ENCODE measurements at regions not wholly inside any gene's neighbourhood (a gene's known extent, or its start where the extent isn't known, plus 50 kb on each side); places are given as distances from the start of the nearest gene placed in this dataset.

DNA sequence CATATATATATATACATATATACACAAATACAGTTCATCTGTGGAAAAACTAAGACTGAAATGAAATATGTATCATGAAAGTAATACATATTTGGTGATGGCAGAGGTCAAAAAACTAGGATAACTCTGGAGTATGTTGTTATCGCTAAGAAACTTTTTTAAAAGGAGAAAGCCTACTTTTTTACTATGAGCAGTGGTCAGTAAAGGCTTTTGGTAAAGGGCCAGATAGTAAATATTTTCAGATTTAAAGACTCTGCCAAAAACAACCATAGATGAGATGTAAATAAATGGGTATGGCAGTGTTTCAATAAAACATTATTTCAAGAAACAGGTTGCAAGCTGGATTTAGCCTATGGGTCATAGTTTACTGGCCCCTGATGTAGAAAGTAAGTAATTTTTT is 93.8 kb upstream of the TGFBR2 start:
- ATAC-seq (no peak), DNase-seq (no peak)
- H3K27me3 ChIP-seq: no peaks in the 10 kb centered on the region
- 14% methylated on average over 1 of the region's 1 CpG for WGBS (ENCODE audit: insufficient coverage, low coverage, low lambda C conversion rate, missing lambda C conversion rate)
- TF ChIP-seq, protein P1, sequence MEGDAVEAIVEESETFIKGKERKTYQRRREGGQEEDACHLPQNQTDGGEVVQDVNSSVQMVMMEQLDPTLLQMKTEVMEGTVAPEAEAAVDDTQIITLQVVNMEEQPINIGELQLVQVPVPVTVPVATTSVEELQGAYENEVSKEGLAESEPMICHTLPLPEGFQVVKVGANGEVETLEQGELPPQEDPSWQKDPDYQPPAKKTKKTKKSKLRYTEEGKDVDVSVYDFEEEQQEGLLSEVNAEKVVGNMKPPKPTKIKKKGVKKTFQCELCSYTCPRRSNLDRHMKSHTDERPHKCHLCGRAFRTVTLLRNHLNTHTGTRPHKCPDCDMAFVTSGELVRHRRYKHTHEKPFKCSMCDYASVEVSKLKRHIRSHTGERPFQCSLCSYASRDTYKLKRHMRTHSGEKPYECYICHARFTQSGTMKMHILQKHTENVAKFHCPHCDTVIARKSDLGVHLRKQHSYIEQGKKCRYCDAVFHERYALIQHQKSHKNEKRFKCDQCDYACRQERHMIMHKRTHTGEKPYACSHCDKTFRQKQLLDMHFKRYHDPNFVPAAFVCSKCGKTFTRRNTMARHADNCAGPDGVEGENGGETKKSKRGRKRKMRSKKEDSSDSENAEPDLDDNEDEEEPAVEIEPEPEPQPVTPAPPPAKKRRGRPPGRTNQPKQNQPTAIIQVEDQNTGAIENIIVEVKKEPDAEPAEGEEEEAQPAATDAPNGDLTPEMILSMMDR (IDR thresholded peaks at IDR 0.05): no peak
- no peak for TF ChIP-seq POLR2A (IDR thresholded peaks at IDR 0.05)
- H3K36me3 ChIP-seq: no peaks in the 10 kb centered on the region
- H3K9me3 ChIP-seq: no peaks in the 10 kb centered on the region
- H3K4me1 ChIP-seq: peaks cover 0 to 29% (median 4%) of the 10 kb centered on the region in 4 donors
- intact Hi-C loops (cut with DNase I): no loop called here
- H3K27ac ChIP-seq: no peak overlapping the region
- H3K4me3 ChIP-seq: no peak overlapping the region

DNA sequence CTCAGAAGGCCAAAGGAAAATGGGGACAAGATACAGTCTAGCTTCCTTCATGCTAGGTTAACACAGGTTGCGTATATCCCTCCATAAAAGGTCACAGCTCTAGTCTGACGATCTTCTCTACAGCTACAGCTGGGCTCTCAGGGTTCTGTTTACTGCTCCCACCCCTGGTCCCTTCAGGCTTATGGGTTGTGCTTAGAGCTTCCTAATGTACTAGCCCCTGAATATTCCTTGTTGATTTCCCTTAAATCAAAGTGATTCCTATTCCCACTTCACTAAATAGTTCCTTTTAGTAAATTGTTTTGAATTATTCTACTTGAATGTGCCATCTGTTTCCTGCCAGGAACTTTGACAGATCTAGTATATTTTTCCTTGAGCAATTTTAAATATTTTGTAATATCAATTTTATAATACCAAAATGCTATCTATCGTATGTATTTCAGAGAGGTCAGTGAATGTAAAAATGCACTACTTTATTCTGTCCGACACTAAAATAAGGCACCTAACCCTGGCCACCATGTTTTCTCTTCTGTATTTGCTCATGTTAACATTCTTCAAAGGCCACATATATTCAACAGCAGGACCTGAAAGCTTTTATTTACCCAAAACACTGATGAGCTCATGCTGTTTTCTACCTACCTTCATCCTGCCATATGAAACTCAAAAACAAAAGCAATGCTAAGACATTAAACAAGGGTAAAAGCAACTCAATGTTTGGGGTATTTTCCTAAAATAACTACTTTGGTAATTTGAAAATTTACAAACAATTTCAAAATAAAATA is 92.8 kb upstream of the TGFBR2 start:
- peaks cover 0 to 35% (median 6%) of the 10 kb centered on the region in 4 donors for H3K4me1 ChIP-seq
- WGBS (ENCODE audit: insufficient coverage, low coverage, low lambda C conversion rate, missing lambda C conversion rate): 87% methylated on average over 4 of the region's 4 CpGs
- TF ChIP-seq POLR2A (IDR thresholded peaks at IDR 0.05): no peak
- TF ChIP-seq, protein P1 (IDR thresholded peaks at IDR 0.05): no peak
- H3K36me3 ChIP-seq: no peaks in the 10 kb centered on the region
- intact Hi-C loops (cut with DNase I): no loop called here
- no peak overlapping the region for H3K27ac ChIP-seq
- H3K27me3 ChIP-seq: no peaks in the 10 kb centered on the region
- ATAC-seq (no peak), DNase-seq (no peak)
- H3K4me3 ChIP-seq: no peak overlapping the region
- no peaks in the 10 kb centered on the region for H3K9me3 ChIP-seq

DNA sequence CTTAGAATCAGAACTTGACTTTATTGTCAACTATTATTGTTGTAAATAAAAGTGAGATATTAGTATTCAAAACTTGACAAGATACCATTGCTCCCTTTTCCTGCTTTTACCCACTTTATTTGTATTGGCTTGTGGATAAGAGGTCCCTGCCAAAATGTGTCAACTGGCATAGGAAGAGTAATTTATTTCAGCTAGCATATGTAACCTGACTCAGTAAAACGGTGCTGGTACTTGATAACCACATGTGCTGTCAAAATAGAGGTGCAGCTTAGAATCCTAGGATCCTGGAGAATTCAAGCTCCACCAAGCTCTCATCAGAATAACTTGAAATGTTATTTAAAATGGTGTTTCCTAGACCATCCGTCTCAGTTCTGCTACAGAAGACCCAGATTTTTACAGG is 90.2 kb upstream of the TGFBR2 start:
- peak overlapping the region in 1 of 3 donors; percentile 7 for H3K27ac ChIP-seq
- WGBS (ENCODE audit: insufficient coverage, low coverage, low lambda C conversion rate, missing lambda C conversion rate): 21% methylated on average over 2 of the region's 2 CpGs
- H3K4me1 ChIP-seq: peaks cover 0 to 48% (median 11%) of the 10 kb centered on the region in 4 donors
- no peaks in the 10 kb centered on the region for H3K9me3 ChIP-seq
- H3K36me3 ChIP-seq: no peaks in the 10 kb centered on the region
- ATAC-seq (peak; percentile 28 to 49 (median 44)), DNase-seq (no peak)
- intact Hi-C loops (cut with DNase I): no loop called here
- no peak overlapping the region for H3K4me3 ChIP-seq
- no peaks in the 10 kb centered on the region for H3K27me3 ChIP-seq
- no peak for TF ChIP-seq POLR2A (IDR thresholded peaks at IDR 0.05)
- TF ChIP-seq, protein P1 (IDR thresholded peaks at IDR 0.05): no peak

DNA sequence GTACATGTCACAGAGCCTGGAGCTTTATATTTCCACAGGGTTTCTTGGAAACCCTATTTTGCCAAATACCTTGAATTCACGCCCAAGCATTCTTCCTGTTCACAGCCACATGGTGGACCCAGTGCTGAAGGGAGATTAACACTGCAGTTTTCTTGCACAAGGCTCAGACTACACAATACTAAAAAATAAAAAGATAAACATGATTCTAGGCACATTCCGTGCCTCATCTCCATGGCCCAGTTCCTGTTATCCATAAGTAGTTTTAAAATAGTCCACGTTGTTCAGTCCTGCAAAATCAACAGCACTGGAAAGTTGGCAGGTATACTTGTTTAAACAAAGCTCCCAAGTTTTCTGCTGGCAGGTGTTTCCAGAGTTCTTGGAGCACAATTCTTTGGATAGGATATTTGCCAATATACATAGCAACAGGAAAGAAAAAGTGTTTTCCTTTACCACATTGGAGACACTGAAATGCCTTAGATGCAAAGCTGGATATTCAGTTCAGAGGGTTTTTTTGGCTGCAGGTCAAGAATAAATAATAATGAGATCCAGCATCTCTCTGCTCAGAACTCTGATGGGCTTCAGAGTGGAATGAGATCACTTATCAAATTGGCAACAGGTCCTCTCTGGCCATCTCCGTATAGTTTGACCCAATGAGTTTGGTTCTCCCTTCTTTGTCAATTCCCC is 88.1 kb upstream of the TGFBR2 start:
- Histone ChIP-seq H3K4me3 (no peak overlapping the region), H3K9me3 (no peaks in the 10 kb centered on the region), H3K27me3 (no peaks in the 10 kb centered on the region), H3K36me3 (no peaks in the 10 kb centered on the region), H3K27ac (peak overlapping the region; percentile 52 to 73 (median 67)), H3K4me1 (peaks cover 0 to 33% (median 11%) of the 10 kb centered on the region in 4 donors)
- peak; percentile 86 to 96 (median 92) for ATAC-seq
- intact Hi-C loops (cut with DNase I): no loop called here
- 12% methylated on average over 4 of the region's 4 CpGs for WGBS (ENCODE audit: insufficient coverage, low coverage, low lambda C conversion rate, missing lambda C conversion rate)
- TF ChIP-seq POLR2A (IDR thresholded peaks at IDR 0.05): no peak
- TF ChIP-seq, protein P1 (IDR thresholded peaks at IDR 0.05): peak; percentile 19 to 53 (median 36)
- DNase-seq: peak in 1 of 3 donors; percentile 75
